PC-3 (cell line): ENCODE measurements at regions not wholly inside any gene's neighbourhood (a gene's known extent, or its start where the extent isn't known, plus 50 kb on each side); places are given as distances from the start of the nearest gene placed in this dataset.

ENCODE experiments used
- ATAC-seq: fragments of 200-7000 bp; cut with Tn5 transposase; 2 replicates; pipeline ENCODE4 v1.9.1; 2020; ENCODE audit warnings: mild to moderate bottlenecking, moderate library complexity
- BruUV-seq: library from RNA; stranded (reverse); fragments of 400-500 nt; replicated peaks from 2 replicates; lab custom pipeline; 2021; lab: Mats Ljungman, UMichigan
- CTCF ChIA-PET: fragments of 300-600 bp; sonication (Branson Sonifier 250); formaldehyde crosslinking; loops from one replicate; lab custom pipeline; 2022; ENCODE audit warnings: antibody characterized with exemption; lab: Charles Lee
- POLR2A ChIA-PET: fragments of 300-600 bp; sonication (Branson Sonifier 250); formaldehyde crosslinking; loops from one replicate; lab custom pipeline; 2022; ENCODE audit warnings: antibody characterized with exemption; ENCODE audit not compliant: unreplicated experiment; lab: Charles Lee
- DNase-seq: peaks from one replicate; pipeline ENCODE4 v3.0.0-alpha.2; 2015
- H2AFZ ChIP-seq: fragments of 300-600 bp; sonication (generic); 2 replicates; pipeline ENCODE4 v1.6.0; 2016; ENCODE audit warnings: antibody characterized with exemption, low read length
- H3F3A ChIP-seq: fragments of 300-600 bp; sonication (generic); one replicate; pipeline ENCODE4 v1.6.0; 2017; ENCODE audit warnings: antibody characterized with exemption, low read length, control low read depth, mild to moderate bottlenecking; ENCODE audit not compliant: unreplicated experiment
- H3K27ac ChIP-seq: fragments of 300-600 bp; sonication (generic); 2 replicates; pipeline ENCODE4 v1.5.1; 2016; ENCODE audit warnings: mild to moderate bottlenecking, low read length
- H3K27me3 ChIP-seq: fragments of 300-600 bp; sonication (generic); 2 replicates; pipeline ENCODE4 v1.6.1; 2016; ENCODE audit warnings: low read length, mixed read lengths
- H3K36me3 ChIP-seq: fragments of 300-600 bp; sonication (generic); 2 replicates; pipeline ENCODE4 v1.6.1; 2016; ENCODE audit warnings: low read depth, mixed run types, low read length, mixed read lengths
- H3K4me1 ChIP-seq: fragments of 300-600 bp; sonication (generic); 2 replicates; pipeline ENCODE4 v1.5.1; 2016; ENCODE audit warnings: low read length; ENCODE audit not compliant: insufficient read depth
- H3K4me2 ChIP-seq: fragments of 300-600 bp; sonication (generic); 2 replicates; pipeline ENCODE4 v1.6.0; 2016; ENCODE audit warnings: low read length
- H3K4me3 ChIP-seq: fragments of 300-600 bp; sonication (generic); 2 replicates; pipeline ENCODE4 v1.5.1; 2016; ENCODE audit warnings: mild to moderate bottlenecking, low read length, mixed read lengths
- H3K79me2 ChIP-seq: fragments of 300-600 bp; sonication (generic); 2 replicates; pipeline ENCODE4 v1.6.1; 2017; ENCODE audit warnings: low read length, mixed read lengths
- H3K9ac ChIP-seq: fragments of 300-600 bp; sonication (generic); 2 replicates; pipeline ENCODE4 v1.6.0; 2016; ENCODE audit warnings: mild to moderate bottlenecking, low read length
- H3K9me2 ChIP-seq: fragments of 300-600 bp; sonication (generic); replicated peaks from 2 replicates; pipeline ENCODE4 v1.6.1; 2016; ENCODE audit warnings: mixed run types, low read length, mixed read lengths
- H3K9me3 ChIP-seq: fragments of 300-600 bp; sonication (generic); 2 replicates; pipeline ENCODE4 v1.6.1; 2016; ENCODE audit warnings: low read length, mixed read lengths
- H4K20me1 ChIP-seq: fragments of 300-600 bp; sonication (generic); 2 replicates; pipeline ENCODE4 v1.6.1; 2016; ENCODE audit warnings: low read length, mixed read lengths
- EZH2 ChIP-seq: fragments of 300-600 bp; sonication (generic); IDR thresholded peaks from one replicate; pipeline ENCODE4 v1.6.1; 2017; ENCODE audit warnings: antibody characterized with exemption, mild to moderate bottlenecking, low read length; ENCODE audit not compliant: unreplicated experiment
- EZH2phosphoT487 ChIP-seq: fragments of 300-600 bp; sonication (generic); IDR thresholded peaks from 2 replicates; pipeline ENCODE4 v1.6.1; 2018; ENCODE audit warnings: mild to moderate bottlenecking, antibody characterized with exemption, low read length, borderline replicate concordance
- intact Hi-C: fragments of 100-400 bp; cut with micrococcal nuclease; formaldehyde crosslinking; loops from 2 replicates; pipeline ENCODE4 v1.9.0; 2023
- TF ChIP-seq, protein P1 (sequence below): fragments of 300-600 bp; sonication (generic); conservative IDR thresholded peaks from 2 replicates; pipeline ENCODE4 v1.5.1; 2017; ENCODE audit warnings: antibody characterized with exemption, low read depth, mild to moderate bottlenecking, low read length

DNA sequence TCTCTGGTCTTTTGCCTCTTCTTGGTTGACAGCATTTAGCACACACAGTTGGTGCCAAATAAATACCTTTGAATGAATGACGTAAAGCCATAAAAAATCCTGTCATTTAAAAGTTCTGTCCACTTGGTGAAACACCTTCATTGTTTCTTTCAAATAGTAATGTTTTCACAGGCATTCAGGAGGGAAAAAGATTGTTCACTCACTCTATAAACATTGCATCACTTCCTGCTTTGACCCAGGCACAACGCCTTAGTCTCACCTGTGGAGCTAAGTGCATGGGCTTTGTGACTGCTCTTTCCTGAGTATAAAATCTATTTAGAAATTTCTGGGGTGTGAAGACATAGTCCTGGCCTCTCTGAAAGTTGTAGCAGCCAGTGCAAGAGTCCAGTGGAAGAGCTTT lies 88.9 kb upstream of the CXCL14 start:
- CTCF ChIA-PET, result no interaction called here
- BruUV-seq, result no TSS peak
- no peak overlapping the region for H2AFZ ChIP-seq

DNA sequence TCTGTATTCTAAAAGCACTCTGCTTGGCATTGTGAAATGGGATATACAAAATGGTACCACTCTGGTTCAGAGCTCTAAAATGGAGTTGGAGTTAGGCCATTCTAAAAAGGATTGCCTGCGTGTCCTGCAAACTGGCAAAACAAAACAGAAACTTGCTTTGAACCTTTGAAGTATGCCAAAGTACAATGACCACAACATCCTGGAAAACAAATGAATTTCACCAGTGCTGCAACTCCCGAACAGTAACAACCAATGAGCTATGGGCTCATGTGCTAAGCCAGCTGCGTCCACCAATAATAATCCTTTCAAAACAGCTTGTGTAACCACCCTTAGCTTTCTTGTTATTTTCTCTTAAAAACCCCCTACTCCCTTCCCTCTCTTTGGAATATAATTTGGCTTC lies 88.4 kb upstream of the CXCL14 start:
- TF ChIP-seq EZH2, result no peak
- TF ChIP-seq EZH2phosphoT487, result no peak
- TF ChIP-seq, protein P1, sequence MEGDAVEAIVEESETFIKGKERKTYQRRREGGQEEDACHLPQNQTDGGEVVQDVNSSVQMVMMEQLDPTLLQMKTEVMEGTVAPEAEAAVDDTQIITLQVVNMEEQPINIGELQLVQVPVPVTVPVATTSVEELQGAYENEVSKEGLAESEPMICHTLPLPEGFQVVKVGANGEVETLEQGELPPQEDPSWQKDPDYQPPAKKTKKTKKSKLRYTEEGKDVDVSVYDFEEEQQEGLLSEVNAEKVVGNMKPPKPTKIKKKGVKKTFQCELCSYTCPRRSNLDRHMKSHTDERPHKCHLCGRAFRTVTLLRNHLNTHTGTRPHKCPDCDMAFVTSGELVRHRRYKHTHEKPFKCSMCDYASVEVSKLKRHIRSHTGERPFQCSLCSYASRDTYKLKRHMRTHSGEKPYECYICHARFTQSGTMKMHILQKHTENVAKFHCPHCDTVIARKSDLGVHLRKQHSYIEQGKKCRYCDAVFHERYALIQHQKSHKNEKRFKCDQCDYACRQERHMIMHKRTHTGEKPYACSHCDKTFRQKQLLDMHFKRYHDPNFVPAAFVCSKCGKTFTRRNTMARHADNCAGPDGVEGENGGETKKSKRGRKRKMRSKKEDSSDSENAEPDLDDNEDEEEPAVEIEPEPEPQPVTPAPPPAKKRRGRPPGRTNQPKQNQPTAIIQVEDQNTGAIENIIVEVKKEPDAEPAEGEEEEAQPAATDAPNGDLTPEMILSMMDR, result no peak
- Histone ChIP-seq H3K36me3 (no peaks in the 10 kb centered on the region), H3K27ac (no peak overlapping the region), H3K4me3 (no peak overlapping the region), H4K20me1 (no peaks in the 10 kb centered on the region), H3F3A (no peaks in the 10 kb centered on the region), H3K9ac (no peak overlapping the region), H3K9me3 (no peaks in the 10 kb centered on the region), H3K27me3 (0 out of 2 replicates have a peak, but pooled peaks cover 5% of the 10 kb centered on the region), H3K4me1 (no peaks in the 10 kb centered on the region), H3K4me2 (no peak overlapping the region), H3K9me2 (no peaks in the 10 kb centered on the region), H2AFZ (no peak overlapping the region), H3K79me2 (no peaks in the 10 kb centered on the region)
- ChIA-PET POLR2A (no interaction called here), CTCF (no interaction called here)
- BruUV-seq, result no TSS peak
- DNase-seq (no peak), ATAC-seq (no peak)
- intact Hi-C loops, result no loop called here

More for the DNA sequence above, 88.9 kb upstream of the CXCL14 start:
- H3K27ac ChIP-seq, result no peak overlapping the region
- no peaks in the 10 kb centered on the region for H3F3A ChIP-seq
- no peaks in the 10 kb centered on the region for H3K36me3 ChIP-seq
- no peaks in the 10 kb centered on the region for H3K9me3 ChIP-seq
- DNase-seq, result no peak
- H4K20me1 ChIP-seq, result no peaks in the 10 kb centered on the region
- no peak overlapping the region for H3K4me3 ChIP-seq
- intact Hi-C loops, result no loop called here
- H3K79me2 ChIP-seq, result no peaks in the 10 kb centered on the region
- no peak overlapping the region for H3K4me2 ChIP-seq
- H3K9ac ChIP-seq, result no peak overlapping the region
- ATAC-seq, result no peak
- H3K4me1 ChIP-seq, result no peaks in the 10 kb centered on the region
- POLR2A ChIA-PET, result no interaction called here
- TF ChIP-seq EZH2phosphoT487 (no peak), EZH2 (no peak)
- TF ChIP-seq, protein P1, result no peak
- H3K27me3 ChIP-seq, result 0 out of 2 replicates have a peak, but pooled peaks cover 5% of the 10 kb centered on the region
- H3K9me2 ChIP-seq, result no peaks in the 10 kb centered on the region

DNA sequence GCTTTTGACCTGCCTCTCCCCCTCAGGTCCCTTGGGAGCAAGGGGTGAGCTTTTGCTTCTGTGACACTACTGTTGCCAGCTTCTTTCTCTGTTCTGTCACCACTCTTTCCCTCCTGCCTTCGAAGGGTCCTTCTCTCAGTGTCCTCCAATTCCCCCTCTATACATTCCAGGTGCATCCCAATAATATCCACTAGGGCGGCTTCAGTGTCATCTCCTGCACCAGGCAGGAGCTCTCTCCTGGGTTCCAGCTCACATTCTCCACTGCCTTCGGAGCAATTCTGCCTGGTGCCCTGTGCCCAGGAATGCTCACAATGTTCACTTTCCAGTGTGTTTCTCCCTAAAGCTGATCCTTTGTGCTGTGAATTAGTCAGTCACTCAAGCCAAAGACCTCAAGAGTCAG lies 83.9 kb upstream of the CXCL14 start:
- no peaks in the 10 kb centered on the region for H3F3A ChIP-seq
- peaks cover 5% of the 10 kb centered on the region; the same call in 1 of the 2 replicates for H3K27me3 ChIP-seq
- H3K27ac ChIP-seq, result no peak overlapping the region
- H3K4me2 ChIP-seq, result no peak overlapping the region
- TF ChIP-seq, protein P1, result no peak
- no peak for TF ChIP-seq EZH2
- no peak for TF ChIP-seq EZH2phosphoT487
- H3K9me2 ChIP-seq, result no peaks in the 10 kb centered on the region
- ATAC-seq (no peak), DNase-seq (no peak)
- no peaks in the 10 kb centered on the region for H3K4me1 ChIP-seq
- no peak overlapping the region for H2AFZ ChIP-seq
- H3K9ac ChIP-seq, result no peak overlapping the region
- intact Hi-C loops, result no loop called here
- CTCF ChIA-PET, result no interaction called here
- H3K4me3 ChIP-seq, result no peak overlapping the region
- POLR2A ChIA-PET, result no interaction called here
- H4K20me1 ChIP-seq, result no peaks in the 10 kb centered on the region
- H3K36me3 ChIP-seq, result no peaks in the 10 kb centered on the region
- no TSS peak for BruUV-seq
- H3K79me2 ChIP-seq, result no peaks in the 10 kb centered on the region
- no peaks in the 10 kb centered on the region for H3K9me3 ChIP-seq
